ENCODE measurements at regions not wholly inside any gene's neighbourhood (a gene's known extent, or its start where the extent isn't known, plus 50 kb on each side); places are given as distances from the start of the nearest gene placed in this dataset.
A peak's percentile ranks its signal among the peaks of the same experiment; 100 is the strongest.

GRCh38 chr2:151063271-151063670 is 198.4 kb downstream of the RBM43 start:
- H3K9ac ChIP-seq (ENCODE audit: low read length): no peak overlapping the region

GRCh38 chr2:151060287-151060686 is 201.4 kb downstream of the RBM43 start:
- Histone ChIP-seq H3K27me3 (ENCODE audit: low read length) (no peaks in the 10 kb centered on the region), H4K20me1 (ENCODE audit: insufficient read depth, low read depth, low read length) (no peaks in the 10 kb centered on the region), H3K79me2 (ENCODE audit: low read length) (no peaks in the 10 kb centered on the region), H2AFZ (ENCODE audit: low read length) (no peak overlapping the region), H3K4me2 (ENCODE audit: low read depth, low read length, poor library complexity, severe bottlenecking) (no peak overlapping the region), H3K36me3 (ENCODE audit: insufficient read depth, low read length) (no peaks in the 10 kb centered on the region), H3K4me1 (ENCODE audit: low read length) (no peaks in the 10 kb centered on the region), H3K27ac (ENCODE audit: low read length) (no peak overlapping the region), H3K4me3 (ENCODE audit: low read length) (no peak overlapping the region), H3K9me2 (replicated peaks; ENCODE audit: insufficient read depth, low read length) (no peaks in the 10 kb centered on the region), H3K9me3 (ENCODE audit: low read length) (no peaks in the 10 kb centered on the region), H3K9ac (ENCODE audit: low read length) (no peak overlapping the region)
- DNase-seq: no peak

More at GRCh38 chr2:151063271-151063670, 198.4 kb downstream of the RBM43 start:
- Histone ChIP-seq H3K4me3 (ENCODE audit: low read length) (no peak overlapping the region), H3K27ac (ENCODE audit: low read length) (no peak overlapping the region), H3K79me2 (ENCODE audit: low read length) (no peaks in the 10 kb centered on the region), H4K20me1 (ENCODE audit: insufficient read depth, low read depth, low read length) (no peaks in the 10 kb centered on the region), H3K9me3 (ENCODE audit: low read length) (no peaks in the 10 kb centered on the region), H2AFZ (ENCODE audit: low read length) (no peak overlapping the region), H3K4me1 (ENCODE audit: low read length) (no peaks in the 10 kb centered on the region), H3K4me2 (ENCODE audit: low read depth, low read length, poor library complexity, severe bottlenecking) (no peak overlapping the region), H3K36me3 (ENCODE audit: insufficient read depth, low read length) (no peaks in the 10 kb centered on the region), H3K27me3 (ENCODE audit: low read length) (no peaks in the 10 kb centered on the region), H3K9me2 (replicated peaks; ENCODE audit: insufficient read depth, low read length) (no peaks in the 10 kb centered on the region)
- DNase-seq: no peak

- Histone ChIP-seq H3K27me3 (ENCODE audit: low read length) (no peaks in the 10 kb centered on the region), H3K36me3 (ENCODE audit: insufficient read depth, low read length) (no peaks in the 10 kb centered on the region), H4K20me1 (ENCODE audit: insufficient read depth, low read depth, low read length) (no peaks in the 10 kb centered on the region), H3K4me2 (ENCODE audit: low read depth, low read length, poor library complexity, severe bottlenecking) (no peak overlapping the region), H3K27ac (ENCODE audit: low read length) (no peak overlapping the region), H3K9me3 (ENCODE audit: low read length) (no peaks in the 10 kb centered on the region), H3K9ac (ENCODE audit: low read length) (no peak overlapping the region), H3K4me3 (ENCODE audit: low read length) (no peak overlapping the region), H3K79me2 (ENCODE audit: low read length) (no peaks in the 10 kb centered on the region), H3K4me1 (ENCODE audit: low read length) (no peaks in the 10 kb centered on the region), H2AFZ (ENCODE audit: low read length) (no peak overlapping the region), H3K9me2 (replicated peaks; ENCODE audit: insufficient read depth, low read length) (no peaks in the 10 kb centered on the region)
- no peak for DNase-seq
Measured at GRCh38 chr2:151056870-151057269, 204.8 kb downstream of the RBM43 start.

GRCh38 chr2:151053661-151053990 is 208.0 kb downstream of the RBM43 start:
- no peaks in the 10 kb centered on the region for H3K9me3 ChIP-seq (ENCODE audit: low read length)
- no peaks in the 10 kb centered on the region for H3K9me2 ChIP-seq (replicated peaks; ENCODE audit: insufficient read depth, low read length)
- H2AFZ ChIP-seq (ENCODE audit: low read length): no peak overlapping the region
- H3K9ac ChIP-seq (ENCODE audit: low read length): no peak overlapping the region
- no peaks in the 10 kb centered on the region for H3K79me2 ChIP-seq (ENCODE audit: low read length)
- H3K4me2 ChIP-seq (ENCODE audit: low read depth, low read length, poor library complexity, severe bottlenecking): no peak overlapping the region
- H3K27me3 ChIP-seq (ENCODE audit: low read length): no peaks in the 10 kb centered on the region
- no peaks in the 10 kb centered on the region for H4K20me1 ChIP-seq (ENCODE audit: insufficient read depth, low read depth, low read length)
- no peak for DNase-seq
- H3K27ac ChIP-seq (ENCODE audit: low read length): no peak overlapping the region
- no peaks in the 10 kb centered on the region for H3K36me3 ChIP-seq (ENCODE audit: insufficient read depth, low read length)
- no peaks in the 10 kb centered on the region for H3K4me1 ChIP-seq (ENCODE audit: low read length)
- no peak overlapping the region for H3K4me3 ChIP-seq (ENCODE audit: low read length)

GRCh38 chr2:151052850-151053660 is 208.6 kb downstream of the RBM43 start:
- Histone ChIP-seq H3K27me3 (ENCODE audit: low read length) (no peaks in the 10 kb centered on the region), H3K4me2 (ENCODE audit: low read depth, low read length, poor library complexity, severe bottlenecking) (no peak overlapping the region), H3K36me3 (ENCODE audit: insufficient read depth, low read length) (no peaks in the 10 kb centered on the region), H3K4me1 (ENCODE audit: low read length) (no peaks in the 10 kb centered on the region), H3K9me3 (ENCODE audit: low read length) (no peaks in the 10 kb centered on the region), H3K79me2 (ENCODE audit: low read length) (no peaks in the 10 kb centered on the region), H4K20me1 (ENCODE audit: insufficient read depth, low read depth, low read length) (no peaks in the 10 kb centered on the region), H2AFZ (ENCODE audit: low read length) (no peak overlapping the region), H3K9ac (ENCODE audit: low read length) (no peak overlapping the region), H3K27ac (ENCODE audit: low read length) (no peak overlapping the region), H3K9me2 (replicated peaks; ENCODE audit: insufficient read depth, low read length) (no peaks in the 10 kb centered on the region), H3K4me3 (ENCODE audit: low read length) (no peak overlapping the region)
- DNase-seq: no peak

- no peaks in the 10 kb centered on the region for H3K4me1 ChIP-seq (ENCODE audit: low read length)
- no peak overlapping the region for H3K4me2 ChIP-seq (ENCODE audit: low read depth, low read length, poor library complexity, severe bottlenecking)
- no peak overlapping the region for H3K27ac ChIP-seq (ENCODE audit: low read length)
- H4K20me1 ChIP-seq (ENCODE audit: insufficient read depth, low read depth, low read length): no peaks in the 10 kb centered on the region
- DNase-seq: peak; percentile 78
- H3K79me2 ChIP-seq (ENCODE audit: low read length): no peaks in the 10 kb centered on the region
- no peak overlapping the region for H2AFZ ChIP-seq (ENCODE audit: low read length)
- no peak overlapping the region for H3K4me3 ChIP-seq (ENCODE audit: low read length)
- H3K9me2 ChIP-seq (replicated peaks; ENCODE audit: insufficient read depth, low read length): no peaks in the 10 kb centered on the region
- H3K9ac ChIP-seq (ENCODE audit: low read length): no peak overlapping the region
- H3K9me3 ChIP-seq (ENCODE audit: low read length): no peaks in the 10 kb centered on the region
- no peaks in the 10 kb centered on the region for H3K27me3 ChIP-seq (ENCODE audit: low read length)
- H3K36me3 ChIP-seq (ENCODE audit: insufficient read depth, low read length): no peaks in the 10 kb centered on the region
Measured at GRCh38 chr2:151051574-151052220, 210.0 kb downstream of the RBM43 start.

GRCh38 chr2:151049746-151050145 is 211.9 kb downstream of the RBM43 start:
- Histone ChIP-seq H3K9ac (ENCODE audit: low read length) (no peak overlapping the region), H3K79me2 (ENCODE audit: low read length) (no peaks in the 10 kb centered on the region), H3K27me3 (ENCODE audit: low read length) (0 out of 2 replicates have a peak, but pooled peaks cover 2% of the 10 kb centered on the region), H3K4me2 (ENCODE audit: low read depth, low read length, poor library complexity, severe bottlenecking) (no peak overlapping the region), H3K27ac (ENCODE audit: low read length) (no peak overlapping the region), H3K36me3 (ENCODE audit: insufficient read depth, low read length) (no peaks in the 10 kb centered on the region), H2AFZ (ENCODE audit: low read length) (no peak overlapping the region), H3K9me3 (ENCODE audit: low read length) (no peaks in the 10 kb centered on the region), H3K4me3 (ENCODE audit: low read length) (no peak overlapping the region), H4K20me1 (ENCODE audit: insufficient read depth, low read depth, low read length) (no peaks in the 10 kb centered on the region), H3K9me2 (replicated peaks; ENCODE audit: insufficient read depth, low read length) (no peaks in the 10 kb centered on the region), H3K4me1 (ENCODE audit: low read length) (no peaks in the 10 kb centered on the region)
- no peak for DNase-seq

GRCh38 chr2:151048331-151049054 is 213.2 kb downstream of the RBM43 start:
- Histone ChIP-seq H2AFZ (ENCODE audit: low read length) (no peak overlapping the region), H3K4me2 (ENCODE audit: low read depth, low read length, poor library complexity, severe bottlenecking) (no peak overlapping the region), H3K79me2 (ENCODE audit: low read length) (no peaks in the 10 kb centered on the region), H3K27ac (ENCODE audit: low read length) (no peak overlapping the region), H3K4me3 (ENCODE audit: low read length) (no peak overlapping the region), H3K36me3 (ENCODE audit: insufficient read depth, low read length) (no peaks in the 10 kb centered on the region), H3K4me1 (ENCODE audit: low read length) (no peaks in the 10 kb centered on the region), H3K9me2 (replicated peaks; ENCODE audit: insufficient read depth, low read length) (no peaks in the 10 kb centered on the region), H4K20me1 (ENCODE audit: insufficient read depth, low read depth, low read length) (no peaks in the 10 kb centered on the region), H3K27me3 (ENCODE audit: low read length) (0 out of 2 replicates have a peak, but pooled peaks cover 2% of the 10 kb centered on the region), H3K9me3 (ENCODE audit: low read length) (no peaks in the 10 kb centered on the region), H3K9ac (ENCODE audit: low read length) (no peak overlapping the region)
- DNase-seq: no peak
